ENCODE measurements at regions not wholly inside any gene's neighbourhood (a gene's known extent, or its start where the extent isn't known, plus 50 kb on each side); places are given as distances from the start of the nearest gene placed in this dataset.
"Not testable (repeated sequence)": the region's sequence is repeated elsewhere in the genome, so short reads cannot be mapped to it uniquely, and the experiment has no call there.

GRCh38 chr3:106485802-106486201 is 617.0 kb upstream of the CBLB start:
- TF ChIP-seq CTCF (IDR thresholded peaks at IDR 0.05) (no peak), ZFX (IDR thresholded peaks at IDR 0.05; ENCODE audit: borderline replicate concordance) (no peak)
- H3K27ac ChIP-seq = no peak overlapping the region

- H3K27ac ChIP-seq = not testable (repeated sequence)
Measured at GRCh38 chr3:106486945-106487639, 618.3 kb upstream of the CBLB start.

- no peak for TF ChIP-seq ZFX (IDR thresholded peaks at IDR 0.05; ENCODE audit: borderline replicate concordance)
- no peak for TF ChIP-seq CTCF (IDR thresholded peaks at IDR 0.05)
- H3K27ac ChIP-seq = no peak overlapping the region
Measured at GRCh38 chr3:106488331-106488730, 619.5 kb upstream of the CBLB start.

- no peak for TF ChIP-seq ZFX (IDR thresholded peaks at IDR 0.05; ENCODE audit: borderline replicate concordance)
- TF ChIP-seq CTCF (IDR thresholded peaks at IDR 0.05) = no peak
- no peak overlapping the region for H3K27ac ChIP-seq
Measured at GRCh38 chr3:106491796-106492195, 623.0 kb upstream of the CBLB start.

- TF ChIP-seq ZFX (IDR thresholded peaks at IDR 0.05; ENCODE audit: borderline replicate concordance) (no peak), CTCF (IDR thresholded peaks at IDR 0.05) (no peak)
- H3K27ac ChIP-seq = no peak overlapping the region
Measured at GRCh38 chr3:106508331-106508893, 639.6 kb upstream of the CBLB start.

GRCh38 chr3:106510206-106510605 is 641.4 kb upstream of the CBLB start:
- H3K27ac ChIP-seq = no peak overlapping the region
- TF ChIP-seq CTCF (IDR thresholded peaks at IDR 0.05) = no peak
- TF ChIP-seq ZFX (IDR thresholded peaks at IDR 0.05; ENCODE audit: borderline replicate concordance) = no peak

GRCh38 chr3:106512846-106513245 is 644.0 kb upstream of the CBLB start:
- no peak overlapping the region for H3K27ac ChIP-seq
- no peak for TF ChIP-seq ZFX (IDR thresholded peaks at IDR 0.05; ENCODE audit: borderline replicate concordance)
- no peak for TF ChIP-seq CTCF (IDR thresholded peaks at IDR 0.05)

GRCh38 chr3:106514431-106514830 is 645.6 kb upstream of the CBLB start:
- TF ChIP-seq ZFX (IDR thresholded peaks at IDR 0.05; ENCODE audit: borderline replicate concordance) = no peak
- TF ChIP-seq CTCF (IDR thresholded peaks at IDR 0.05) = no peak
- H3K27ac ChIP-seq = no peak overlapping the region

Data from 22Rv1 (cell line).